Mesendoderm (in vitro differentiated cells): ENCODE measurements at regions not wholly inside any gene's neighbourhood (a gene's known extent, or its start where the extent isn't known, plus 50 kb on each side); places are given as distances from the start of the nearest gene placed in this dataset.

Experiments
- DNase-seq: peaks from one replicate; pipeline ENCODE4 v3.0.0; 2013
- H2AK5ac ChIP-seq: 2 replicates; pipeline ENCODE4 v1.6.1; 2013; ENCODE audit warnings: low read length, inconsistent platforms
- H2BK120ac ChIP-seq: 2 replicates; pipeline ENCODE4 v1.6.1; 2013; ENCODE audit warnings: low read depth, mild to moderate bottlenecking, low read length, moderate library complexity, mixed read lengths
- H2BK15ac ChIP-seq: replicated peaks from 2 replicates; pipeline ENCODE4 v1.6.1; 2013; ENCODE audit warnings: low read depth, mild to moderate bottlenecking, moderate library complexity
- H2BK5ac ChIP-seq: 2 replicates; pipeline ENCODE4 v1.6.1; 2013; ENCODE audit warnings: low read length, inconsistent platforms
- H3K18ac ChIP-seq: 2 replicates; pipeline ENCODE4 v1.6.1; 2013; ENCODE audit warnings: mild to moderate bottlenecking, low read length, mixed read lengths
- H3K23ac ChIP-seq: one replicate; pipeline ENCODE4 v1.6.1; 2013; ENCODE audit warnings: low read length
- H3K27ac ChIP-seq: 2 replicates; pipeline ENCODE4 v1.5.1; 2013; ENCODE audit warnings: low read depth, mild to moderate bottlenecking, inconsistent platforms, low read length, moderate library complexity
- H3K27me3 ChIP-seq: 2 replicates; pipeline ENCODE4 v1.6.1; 2013; ENCODE audit warnings: low read length, control low read depth, mild to moderate bottlenecking, inconsistent platforms; ENCODE audit not compliant: insufficient read depth, poor library complexity
- H3K36me3 ChIP-seq: 2 replicates; pipeline ENCODE4 v1.6.1; 2013; ENCODE audit warnings: low read length, inconsistent platforms; ENCODE audit not compliant: control insufficient read depth, insufficient read depth
- H3K4ac ChIP-seq: one replicate; pipeline ENCODE4 v1.6.1; 2013; ENCODE audit warnings: low read depth, mild to moderate bottlenecking, low read length, moderate library complexity
- H3K4me1 ChIP-seq: 2 replicates; pipeline ENCODE4 v1.6.1; 2013; ENCODE audit warnings: low read depth, low read length, inconsistent platforms; ENCODE audit not compliant: control insufficient read depth
- H3K4me2 ChIP-seq: 2 replicates; pipeline ENCODE4 v1.6.1; 2013; ENCODE audit warnings: low read length
- H3K4me3 ChIP-seq: 2 replicates; pipeline ENCODE4 v1.5.1; 2013; ENCODE audit warnings: mild to moderate bottlenecking, low read length
- H3K56ac ChIP-seq: one replicate; pipeline ENCODE4 v1.6.1; 2013; ENCODE audit warnings: low read length
- H3K79me1 ChIP-seq: 2 replicates; pipeline ENCODE4 v1.6.1; 2013; ENCODE audit warnings: low read length, inconsistent platforms
- H3K79me2 ChIP-seq: 2 replicates; pipeline ENCODE4 v1.6.1; 2013; ENCODE audit warnings: mild to moderate bottlenecking, low read length; ENCODE audit not compliant: control insufficient read depth, insufficient read depth
- H3K9ac ChIP-seq: 2 replicates; pipeline ENCODE4 v1.6.1; 2013; ENCODE audit warnings: low read length, inconsistent platforms
- H4K5ac ChIP-seq: one replicate; pipeline ENCODE4 v1.6.1; 2013; ENCODE audit warnings: low read length
- H4K8ac ChIP-seq: one replicate; pipeline ENCODE4 v1.6.1; 2013; ENCODE audit warnings: low read depth, mild to moderate bottlenecking, control low read depth, low read length, moderate library complexity
- WGBS: extraction: QIAGEN DNeasy Blood & Tissue Kit; methylation state at CpG from one replicate; pipeline ENCODE4 v1.1.7; 2013; ENCODE audit warnings: low lambda C conversion rate, missing lambda C conversion rate; ENCODE audit not compliant: insufficient coverage; ENCODE audit errors: extremely low coverage; 5-methylcytosine and 5-hydroxymethylcytosine counted together

DNA sequence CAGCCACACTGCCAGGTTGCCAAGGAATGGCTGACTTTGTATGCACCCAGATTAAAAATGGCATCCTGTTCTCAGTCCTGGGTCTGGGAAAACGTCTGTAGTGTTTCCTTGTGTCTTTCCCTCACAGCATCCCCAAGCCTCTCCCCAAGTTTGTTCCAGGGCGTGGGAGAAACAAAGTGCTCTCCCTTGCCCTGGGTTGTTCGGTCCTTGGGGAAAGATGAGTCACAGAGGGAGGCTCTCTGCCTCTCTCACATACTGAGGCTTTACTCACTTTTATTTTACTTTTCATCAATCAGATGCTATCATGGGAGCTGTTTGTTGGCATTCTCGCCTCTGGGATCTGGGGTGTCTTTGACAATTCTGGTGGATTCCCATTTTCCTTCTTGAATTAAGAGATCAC is 492.3 kb downstream of the XIRP2 start:
- H2BK15ac ChIP-seq: no peak overlapping the region
- H3K4me2 ChIP-seq: no peak overlapping the region
- H3K27me3 ChIP-seq: no peaks in the 10 kb centered on the region
- DNase-seq: no peak
- no CpG with 5 or more reads among the region's 4 CpGs for WGBS
- H3K79me2 ChIP-seq: no peaks in the 10 kb centered on the region
- no peak overlapping the region for H3K4me3 ChIP-seq
- no peak overlapping the region for H4K5ac ChIP-seq
- no peak overlapping the region for H3K9ac ChIP-seq
- no peak overlapping the region for H2BK5ac ChIP-seq
- H2BK120ac ChIP-seq: no peak overlapping the region
- H3K79me1 ChIP-seq: no peaks in the 10 kb centered on the region
- no peak overlapping the region for H3K4ac ChIP-seq
- H4K8ac ChIP-seq: no peak overlapping the region
- H3K4me1 ChIP-seq: peaks cover 12% of the 10 kb centered on the region
- H2AK5ac ChIP-seq: no peak overlapping the region
- H3K23ac ChIP-seq: no peak overlapping the region
- H3K18ac ChIP-seq: no peak overlapping the region
- H3K27ac ChIP-seq: no peak overlapping the region
- H3K56ac ChIP-seq: no peak overlapping the region
- H3K36me3 ChIP-seq: no peaks in the 10 kb centered on the region

GRCh38 chr2:167380094-167380493 is 491.8 kb downstream of the XIRP2 start:
- DNase-seq: no peak
- Histone ChIP-seq H3K56ac (no peak overlapping the region), H3K4me3 (no peak overlapping the region), H2AK5ac (no peak overlapping the region), H3K9ac (no peak overlapping the region), H4K5ac (no peak overlapping the region), H3K4me1 (peaks cover 9% of the 10 kb centered on the region), H2BK15ac (no peak overlapping the region), H2BK120ac (no peak overlapping the region), H3K27me3 (no peaks in the 10 kb centered on the region), H3K4ac (no peak overlapping the region), H3K79me1 (no peaks in the 10 kb centered on the region), H3K27ac (no peak overlapping the region), H3K23ac (no peak overlapping the region), H4K8ac (no peak overlapping the region), H3K79me2 (no peaks in the 10 kb centered on the region), H3K36me3 (no peaks in the 10 kb centered on the region), H3K4me2 (no peak overlapping the region), H2BK5ac (no peak overlapping the region), H3K18ac (no peak overlapping the region)
- no CpG with 5 or more reads among the region's 2 CpGs for WGBS

GRCh38 chr2:167369083-167369482 is 480.8 kb downstream of the XIRP2 start:
- no peak overlapping the region for H2BK5ac ChIP-seq
- no CpG with 5 or more reads among the region's 1 CpG for WGBS
- peaks cover 1% of the 10 kb centered on the region for H3K79me1 ChIP-seq
- H3K4ac ChIP-seq: no peak overlapping the region
- H2BK120ac ChIP-seq: no peak overlapping the region
- no peak overlapping the region for H2AK5ac ChIP-seq
- H3K27me3 ChIP-seq: no peaks in the 10 kb centered on the region
- H3K56ac ChIP-seq: no peak overlapping the region
- H3K18ac ChIP-seq: no peak overlapping the region
- H3K4me3 ChIP-seq: no peak overlapping the region
- no peaks in the 10 kb centered on the region for H3K4me1 ChIP-seq
- H3K9ac ChIP-seq: no peak overlapping the region
- H4K8ac ChIP-seq: no peak overlapping the region
- no peak overlapping the region for H2BK15ac ChIP-seq
- H3K23ac ChIP-seq: no peak overlapping the region
- H3K36me3 ChIP-seq: no peaks in the 10 kb centered on the region
- H4K5ac ChIP-seq: no peak overlapping the region
- DNase-seq: no peak
- H3K27ac ChIP-seq: no peak overlapping the region
- H3K79me2 ChIP-seq: peaks cover 2% of the 10 kb centered on the region
- H3K4me2 ChIP-seq: no peak overlapping the region

- H2BK120ac ChIP-seq: no peak overlapping the region
- DNase-seq: no peak
- H4K8ac ChIP-seq: no peak overlapping the region
- no peak overlapping the region for H3K56ac ChIP-seq
- H3K79me2 ChIP-seq: no peaks in the 10 kb centered on the region
- H3K4me2 ChIP-seq: no peak overlapping the region
- no peak overlapping the region for H2BK15ac ChIP-seq
- no peak overlapping the region for H3K4me3 ChIP-seq
- H4K5ac ChIP-seq: no peak overlapping the region
- no peak overlapping the region for H3K23ac ChIP-seq
- H2AK5ac ChIP-seq: no peak overlapping the region
- H3K18ac ChIP-seq: no peak overlapping the region
- H3K27ac ChIP-seq: no peak overlapping the region
- no CpG with 5 or more reads among the region's 3 CpGs for WGBS
- H3K4me1 ChIP-seq: no peaks in the 10 kb centered on the region
- no peaks in the 10 kb centered on the region for H3K27me3 ChIP-seq
- no peak overlapping the region for H2BK5ac ChIP-seq
- no peak overlapping the region for H3K9ac ChIP-seq
- H3K79me1 ChIP-seq: peaks cover 1% of the 10 kb centered on the region
- H3K4ac ChIP-seq: no peak overlapping the region
- no peaks in the 10 kb centered on the region for H3K36me3 ChIP-seq
These were observed 480.1 kb downstream of the XIRP2 start for GRCh38 chr2:167368371-167368770.

DNA sequence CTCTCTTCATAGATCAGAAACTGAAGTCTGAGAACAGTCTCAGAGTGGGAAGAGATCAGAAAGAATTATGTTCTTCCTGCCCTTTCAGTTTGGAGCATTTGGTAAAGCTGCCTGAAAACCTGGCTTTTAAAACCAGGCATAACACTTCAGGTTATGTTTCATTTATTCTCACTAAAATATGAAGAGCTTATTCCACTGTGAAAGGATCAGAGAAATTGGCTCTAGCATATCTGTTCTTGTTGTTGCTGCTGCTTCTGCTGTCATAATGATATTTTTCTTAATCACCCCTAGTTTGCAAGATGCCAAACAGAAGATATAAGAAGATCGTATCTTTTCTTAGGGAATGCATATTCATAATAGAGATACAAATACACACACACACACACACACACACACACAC is 476.9 kb downstream of the XIRP2 start:
- Histone ChIP-seq H3K27ac (no peak overlapping the region), H2BK5ac (no peak overlapping the region), H2BK15ac (no peak overlapping the region), H3K9ac (no peak overlapping the region), H2AK5ac (no peak overlapping the region), H4K5ac (no peak overlapping the region), H3K27me3 (no peaks in the 10 kb centered on the region), H3K79me1 (peaks cover 1% of the 10 kb centered on the region), H4K8ac (no peak overlapping the region), H3K18ac (no peak overlapping the region), H3K4ac (no peak overlapping the region), H3K4me2 (no peak overlapping the region), H2BK120ac (no peak overlapping the region), H3K4me1 (no peaks in the 10 kb centered on the region), H3K79me2 (no peaks in the 10 kb centered on the region), H3K56ac (no peak overlapping the region), H3K4me3 (no peak overlapping the region), H3K36me3 (no peaks in the 10 kb centered on the region), H3K23ac (no peak overlapping the region)
- WGBS: no CpG with 5 or more reads among the region's 1 CpG
- no peak for DNase-seq

DNA sequence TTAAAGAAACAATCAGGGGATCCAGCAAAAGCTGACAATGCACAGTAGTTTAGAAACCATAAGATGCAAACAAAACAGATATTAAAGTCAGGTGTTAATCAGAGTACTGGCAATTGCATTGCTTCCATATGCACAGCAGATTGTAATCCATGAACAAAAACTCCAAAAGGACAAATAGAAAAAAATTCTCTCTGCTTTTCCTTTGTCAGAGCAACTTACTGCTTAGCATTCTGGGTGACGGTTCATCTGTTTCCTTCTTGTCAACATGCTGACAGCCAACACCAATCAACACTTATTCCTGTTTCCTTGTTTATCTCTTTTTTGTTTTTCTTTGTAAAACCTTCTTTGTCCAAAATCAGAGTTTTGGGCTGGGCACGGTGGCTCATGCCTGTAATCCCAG is 473.1 kb downstream of the XIRP2 start:
- Histone ChIP-seq H3K79me1 (no peaks in the 10 kb centered on the region), H4K5ac (no peak overlapping the region), H2BK5ac (no peak overlapping the region), H3K36me3 (no peaks in the 10 kb centered on the region), H3K18ac (no peak overlapping the region), H2BK120ac (no peak overlapping the region), H3K79me2 (no peaks in the 10 kb centered on the region), H3K4ac (no peak overlapping the region), H3K4me1 (no peaks in the 10 kb centered on the region), H3K4me2 (no peak overlapping the region), H3K9ac (no peak overlapping the region), H3K27ac (no peak overlapping the region), H3K56ac (no peak overlapping the region), H2AK5ac (no peak overlapping the region), H3K23ac (no peak overlapping the region), H4K8ac (no peak overlapping the region), H2BK15ac (no peak overlapping the region), H3K4me3 (no peak overlapping the region), H3K27me3 (no peaks in the 10 kb centered on the region)
- WGBS: no CpG with 5 or more reads among the region's 2 CpGs
- no peak for DNase-seq
